ENCODE measurements at regions not wholly inside any gene's neighbourhood (a gene's known extent, or its start where the extent isn't known, plus 50 kb on each side); places are given as distances from the start of the nearest gene placed in this dataset.

GRCh38 chr6:23879816-23880215 is 246.2 kb upstream of the NRSN1 start:
- 63% methylated on average over 3 of the region's 3 CpGs for WGBS (ENCODE audit: low lambda C conversion rate)
- H3K9ac ChIP-seq (ENCODE audit: insufficient read depth, low read depth, low read length), result no peak overlapping the region

More at GRCh38 chr6:23879816-23880215, 246.2 kb upstream of the NRSN1 start:
- no peak overlapping the region for H3K4me2 ChIP-seq (ENCODE audit: low read depth, low read length)
- H2AFZ ChIP-seq (ENCODE audit: low read length), result no peak overlapping the region
- no peak for ATAC-seq
- CTCF ChIA-PET (ENCODE audit: low intra/inter-chr PET ratio, low total read pairs), result no interaction called here
- BruUV-seq (replicated peaks), result no TSS peak
- POLR2A ChIA-PET, result no interaction called here
- no peaks in the 10 kb centered on the region for H4K20me1 ChIP-seq (ENCODE audit: insufficient read depth, low read length)
- no peak overlapping the region for H3K4me3 ChIP-seq (replicated peaks in 1 of 3; ENCODE audit: insufficient read depth in 1 of 3, low read depth in 2 of 3, low read length in 3 of 3)
- H3K27me3 ChIP-seq (ENCODE audit: control insufficient read depth in 1 of 2, insufficient read depth in 2 of 2, low read length in 2 of 2), result no peaks in the 10 kb centered on the region
- H3K9me3 ChIP-seq (ENCODE audit: low read length), result no peaks in the 10 kb centered on the region
- H3K4me1 ChIP-seq (ENCODE audit: insufficient read depth, low read length), result no peaks in the 10 kb centered on the region
- H3K79me2 ChIP-seq (ENCODE audit: insufficient read depth, low read length), result no peaks in the 10 kb centered on the region
- intact Hi-C loops (cut with micrococcal nuclease; ENCODE audit: unreplicated experiment) (no loop called here), in situ Hi-C loops (cut with HindIII; ENCODE audit: extremely low pct_ligation_motif_present, low pct_unique_long_range_greater_than_20kb) (no loop called here)
- no peaks in the 10 kb centered on the region for H3K36me3 ChIP-seq (replicated peaks in 1 of 2; ENCODE audit: control insufficient read depth in 1 of 2, insufficient read depth in 2 of 2, low read length in 2 of 2)
- no peak for DNase-seq (ENCODE audit: low spot score)
- no peak for TF ChIP-seq ZNF720 (CRISPR knock-in tag; IDR thresholded peaks at IDR 0.05)
- TF ChIP-seq PAF1 (CRISPR knock-in tag; IDR thresholded peaks at IDR 0.05), result no peak
- TF ChIP-seq MXD4 (CRISPR knock-in tag; IDR thresholded peaks at IDR 0.05), result no peak
- no peak for TF ChIP-seq SNAI1 (CRISPR knock-in tag; IDR thresholded peaks at IDR 0.05; ENCODE audit: borderline replicate concordance)
- TF ChIP-seq THAP9 (CRISPR knock-in tag; IDR thresholded peaks at IDR 0.05; ENCODE audit: borderline replicate concordance), result no peak
- no peak for TF ChIP-seq CENPT (CRISPR knock-in tag; IDR thresholded peaks at IDR 0.05; ENCODE audit: low read depth)
- TF ChIP-seq ZNF543 (CRISPR knock-in tag; IDR thresholded peaks at IDR 0.05), result no peak
- no peak for TF ChIP-seq GABPB1 (CRISPR knock-in tag; IDR thresholded peaks at IDR 0.05)
- TF ChIP-seq TEAD2 (CRISPR knock-in tag; IDR thresholded peaks at IDR 0.05), result no peak
- no peak for TF ChIP-seq FOXO1 (CRISPR knock-in tag; IDR thresholded peaks at IDR 0.05)
- TF ChIP-seq CENPX (CRISPR knock-in tag; IDR thresholded peaks at IDR 0.05), result no peak
- TF ChIP-seq NR0B2 (CRISPR knock-in tag; IDR thresholded peaks at IDR 0.05), result no peak
- TF ChIP-seq, protein P1, sequence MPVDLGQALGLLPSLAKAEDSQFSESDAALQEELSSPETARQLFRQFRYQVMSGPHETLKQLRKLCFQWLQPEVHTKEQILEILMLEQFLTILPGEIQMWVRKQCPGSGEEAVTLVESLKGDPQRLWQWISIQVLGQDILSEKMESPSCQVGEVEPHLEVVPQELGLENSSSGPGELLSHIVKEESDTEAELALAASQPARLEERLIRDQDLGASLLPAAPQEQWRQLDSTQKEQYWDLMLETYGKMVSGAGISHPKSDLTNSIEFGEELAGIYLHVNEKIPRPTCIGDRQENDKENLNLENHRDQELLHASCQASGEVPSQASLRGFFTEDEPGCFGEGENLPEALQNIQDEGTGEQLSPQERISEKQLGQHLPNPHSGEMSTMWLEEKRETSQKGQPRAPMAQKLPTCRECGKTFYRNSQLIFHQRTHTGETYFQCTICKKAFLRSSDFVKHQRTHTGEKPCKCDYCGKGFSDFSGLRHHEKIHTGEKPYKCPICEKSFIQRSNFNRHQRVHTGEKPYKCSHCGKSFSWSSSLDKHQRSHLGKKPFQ (CRISPR knock-in tag; IDR thresholded peaks at IDR 0.05; ENCODE audit: insufficient replicate concordance), result no peak
- no peak for TF ChIP-seq ZNF782 (CRISPR knock-in tag; IDR thresholded peaks at IDR 0.05; ENCODE audit: borderline replicate concordance)
- TF ChIP-seq, protein P2, sequence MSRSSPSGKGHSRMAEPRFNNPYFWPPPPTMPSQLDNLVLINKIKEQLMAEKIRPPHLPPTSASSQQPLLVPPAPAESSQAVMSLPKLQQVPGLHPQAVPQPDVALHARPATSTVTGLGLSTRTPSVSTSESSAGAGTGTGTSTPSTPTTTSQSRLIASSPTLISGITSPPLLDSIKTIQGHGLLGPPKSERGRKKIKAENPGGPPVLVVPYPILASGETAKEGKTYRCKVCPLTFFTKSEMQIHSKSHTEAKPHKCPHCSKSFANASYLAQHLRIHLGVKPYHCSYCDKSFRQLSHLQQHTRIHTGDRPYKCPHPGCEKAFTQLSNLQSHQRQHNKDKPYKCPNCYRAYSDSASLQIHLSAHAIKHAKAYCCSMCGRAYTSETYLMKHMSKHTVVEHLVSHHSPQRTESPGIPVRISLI (CRISPR knock-in tag; IDR thresholded peaks at IDR 0.05; ENCODE audit: borderline replicate concordance), result no peak
- no peak for TF ChIP-seq NRL (CRISPR knock-in tag; IDR thresholded peaks at IDR 0.05; ENCODE audit: borderline replicate concordance)
- TF ChIP-seq STAG1 (CRISPR knock-in tag; IDR thresholded peaks at IDR 0.05), result no peak
- TF ChIP-seq SCMH1 (CRISPR knock-in tag; IDR thresholded peaks at IDR 0.05; ENCODE audit: borderline replicate concordance), result no peak
- TF ChIP-seq SSRP1 (CRISPR knock-in tag; IDR thresholded peaks at IDR 0.05), result no peak
- no peak for TF ChIP-seq ZFP1 (CRISPR knock-in tag; IDR thresholded peaks at IDR 0.05)
- no peak overlapping the region for H3K27ac ChIP-seq (ENCODE audit: extremely low read length, insufficient read depth, low read length)
- FAIRE-seq, result no peak

Measured in HepG2 (cell line).